Neuronal stem cell (in vitro differentiated cells): ENCODE measurements at regions not wholly inside any gene's neighbourhood (a gene's known extent, or its start where the extent isn't known, plus 50 kb on each side); places are given as distances from the start of the nearest gene placed in this dataset.
"Not testable (repeated sequence)": the region's sequence is repeated elsewhere in the genome, so short reads cannot be mapped to it uniquely, and the experiment has no call there.

Experiments
- DNase-seq: peaks from one replicate; pipeline ENCODE4 v3.0.0-alpha.2; 2013; ENCODE audit warnings: low spot score
- H2AFZ ChIP-seq: one replicate; pipeline ENCODE4 v1.6.1; 2013; ENCODE audit warnings: mild to moderate bottlenecking, low read length, inconsistent platforms
- H2AK5ac ChIP-seq: 2 replicates; pipeline ENCODE4 v1.6.1; 2013; ENCODE audit warnings: low read depth, mild to moderate bottlenecking, inconsistent platforms, low read length, moderate library complexity, mixed read lengths
- H2BK120ac ChIP-seq: 2 replicates; pipeline ENCODE4 v1.6.1; 2013; ENCODE audit warnings: low read depth, mild to moderate bottlenecking, inconsistent platforms, low read length, moderate library complexity, mixed read lengths
- H2BK12ac ChIP-seq: one replicate; pipeline ENCODE4 v1.6.1; 2013; ENCODE audit warnings: low read length, inconsistent platforms
- H2BK15ac ChIP-seq: 2 replicates; pipeline ENCODE4 v1.6.1; 2013; ENCODE audit warnings: mild to moderate bottlenecking, low read length, inconsistent platforms, mixed read lengths
- H2BK5ac ChIP-seq: one replicate; pipeline ENCODE4 v1.6.1; 2013; ENCODE audit warnings: inconsistent platforms, mild to moderate bottlenecking, low read length, moderate library complexity
- H3K14ac ChIP-seq: one replicate; pipeline ENCODE4 v1.6.1; 2013; ENCODE audit warnings: low read length, inconsistent platforms
- H3K18ac ChIP-seq: 2 replicates; pipeline ENCODE4 v1.6.1; 2013; ENCODE audit warnings: low read length, inconsistent platforms
- H3K23ac ChIP-seq: 2 replicates; pipeline ENCODE4 v1.6.1; 2013; ENCODE audit warnings: low read depth, mild to moderate bottlenecking, mixed read lengths, low read length, inconsistent platforms; ENCODE audit not compliant: poor library complexity
- H3K27ac ChIP-seq: replicated peaks from 3 replicates; pipeline ENCODE4 v1.5.1; 2013; ENCODE audit warnings: low read length, inconsistent platforms
- H3K27me3 ChIP-seq, 3 experiments: 2 replicates each; pipeline ENCODE4 v1.6.1; 2013; ENCODE audit warnings: low read length in 3 of 3, mild to moderate bottlenecking in 2 of 3, inconsistent platforms in 1 of 3, low read depth in 1 of 3, mixed read lengths in 1 of 3, moderate library complexity in 1 of 3; ENCODE audit not compliant: control insufficient read depth in 3 of 3, insufficient read depth in 3 of 3
- H3K36me3 ChIP-seq, 2 donors: replicated peaks in 1 of 2; 2 replicates each; pipeline ENCODE4 v1.6.1; 2013; ENCODE audit warnings: low read length in 2 of 2; ENCODE audit not compliant: control insufficient read depth in 2 of 2, insufficient read depth in 2 of 2
- H3K4ac ChIP-seq: 2 replicates; pipeline ENCODE4 v1.6.1; 2013; ENCODE audit warnings: inconsistent platforms, mild to moderate bottlenecking, low read length, moderate library complexity
- H3K4me1 ChIP-seq, 2 donors: 1 replicate in 1 of 2; 2 replicates in 1 of 2; pipeline ENCODE4 v1.6.1; 2013; ENCODE audit warnings: low read length in 2 of 2, low read depth in 1 of 2; ENCODE audit not compliant: control insufficient read depth in 2 of 2, insufficient read depth in 1 of 2
- H3K4me2 ChIP-seq: one replicate; pipeline ENCODE4 v1.6.1; 2013; ENCODE audit warnings: mild to moderate bottlenecking, low read length, inconsistent platforms; ENCODE audit not compliant: insufficient read depth, poor library complexity, severe bottlenecking
- H3K4me3 ChIP-seq, 2 donors: 2 replicates each; pipeline ENCODE4 v1.5.1; 2013; ENCODE audit warnings: low read length in 2 of 2, mild to moderate bottlenecking in 2 of 2, inconsistent platforms in 1 of 2, moderate library complexity in 1 of 2
- H3K79me1 ChIP-seq: one replicate; pipeline ENCODE4 v1.6.1; 2013; ENCODE audit warnings: low read depth, mild to moderate bottlenecking, inconsistent platforms, low read length, moderate library complexity
- H3K9ac ChIP-seq: one replicate; pipeline ENCODE4 v1.6.1; 2013; ENCODE audit warnings: mild to moderate bottlenecking, low read depth, low read length, inconsistent platforms; ENCODE audit not compliant: poor library complexity
- H3K9me3 ChIP-seq, 2 donors: replicated peaks in 1 of 2; 2 replicates each; pipeline versions ENCODE3 to v1.6.1; 2013; ENCODE audit warnings: low read length in 2 of 2, mild to moderate bottlenecking in 2 of 2, inconsistent platforms in 1 of 2, low read depth in 1 of 2, mixed read lengths in 1 of 2, moderate library complexity in 1 of 2; ENCODE audit not compliant: control insufficient read depth in 2 of 2, insufficient read depth in 1 of 2
- H4K8ac ChIP-seq: one replicate; pipeline ENCODE4 v1.6.1; 2013; ENCODE audit warnings: low read depth, mild to moderate bottlenecking, inconsistent platforms, low read length, moderate library complexity
- H4K91ac ChIP-seq: one replicate; pipeline ENCODE4 v1.6.1; 2013; ENCODE audit warnings: low read length, low read depth, mild to moderate bottlenecking, inconsistent platforms; ENCODE audit not compliant: poor library complexity
- WGBS, 2 donors: extraction: QIAGEN DNeasy Blood & Tissue Kit; methylation state at CpG; one replicate each; pipeline ENCODE4 v1.1.7; 2013; ENCODE audit warnings: missing lambda C conversion rate in 2 of 2, mixed read lengths in 1 of 2; ENCODE audit not compliant: insufficient read length in 2 of 2, insufficient replicate concordance in 1 of 2; ENCODE audit errors: extremely low coverage in 2 of 2; 5-methylcytosine and 5-hydroxymethylcytosine counted together

- H4K91ac ChIP-seq, result no peak overlapping the region
- no peak for DNase-seq
- H3K18ac ChIP-seq, result no peak overlapping the region
Measured at GRCh38 chr7:37578350-37578749, 105.2 kb upstream of the GPR141 start.

GRCh38 chr7:37580376-37580775 lies 103.2 kb upstream of the GPR141 start:
- Histone ChIP-seq H3K9ac (no peak overlapping the region), H2BK15ac (no peak overlapping the region), H2AK5ac (no peak overlapping the region), H3K23ac (no peak overlapping the region), H4K8ac (no peak overlapping the region), H3K4me2 (no peak overlapping the region), H3K4me3 (no peak overlapping the region), H4K91ac (no peak overlapping the region), H3K27ac (no peak overlapping the region), H3K4me1 (peaks cover 4 to 13% of the 10 kb centered on the region in 2 donors), H3K79me1 (no peaks in the 10 kb centered on the region), H2BK120ac (no peak overlapping the region), H2BK12ac (no peak overlapping the region), H3K18ac (no peak overlapping the region), H3K27me3 (no peaks in the 10 kb centered on the region), H3K14ac (no peak overlapping the region), H3K4ac (no peak overlapping the region), H3K9me3 (no peaks in the 10 kb centered on the region), H2AFZ (no peak overlapping the region), H2BK5ac (no peak overlapping the region), H3K36me3 (no peaks in the 10 kb centered on the region)
- no peak for DNase-seq
- no CpG with 5 or more reads among the region's 3 CpGs for WGBS, 2 donors

More at GRCh38 chr7:37578350-37578749, 105.2 kb upstream of the GPR141 start:
- H3K23ac ChIP-seq, result no peak overlapping the region
- no peaks in the 10 kb centered on the region for H3K27me3 ChIP-seq
- no peak overlapping the region for H2BK5ac ChIP-seq
- no peaks in the 10 kb centered on the region for H3K79me1 ChIP-seq
- WGBS, 2 donors, result no CpG with 5 or more reads among the region's 1 CpG
- no peak overlapping the region for H3K14ac ChIP-seq
- no peak overlapping the region for H3K4me3 ChIP-seq
- peaks cover 2 to 8% of the 10 kb centered on the region in 2 donors for H3K4me1 ChIP-seq
- H4K8ac ChIP-seq, result no peak overlapping the region
- H2AK5ac ChIP-seq, result no peak overlapping the region
- H3K36me3 ChIP-seq, result no peaks in the 10 kb centered on the region
- H2BK120ac ChIP-seq, result no peak overlapping the region
- no peak overlapping the region for H2AFZ ChIP-seq
- H3K9me3 ChIP-seq, result no peaks in the 10 kb centered on the region
- no peak overlapping the region for H3K27ac ChIP-seq
- no peak overlapping the region for H3K4me2 ChIP-seq
- H2BK12ac ChIP-seq, result no peak overlapping the region
- H2BK15ac ChIP-seq, result no peak overlapping the region
- no peak overlapping the region for H3K4ac ChIP-seq
- H3K9ac ChIP-seq, result no peak overlapping the region

GRCh38 chr7:37584651-37585463 lies 98.7 kb upstream of the GPR141 start:
- H3K27ac ChIP-seq, H3K23ac ChIP-seq, H3K14ac ChIP-seq, H2BK15ac ChIP-seq, H2BK120ac ChIP-seq, H3K4ac ChIP-seq, H4K91ac ChIP-seq, H3K79me1 ChIP-seq, H2AFZ ChIP-seq, H2AK5ac ChIP-seq, H3K4me3 ChIP-seq, H3K36me3 ChIP-seq, H3K9ac ChIP-seq, H3K9me3 ChIP-seq, DNase-seq, H2BK5ac ChIP-seq, H2BK12ac ChIP-seq, H3K4me1 ChIP-seq, H4K8ac ChIP-seq, H3K18ac ChIP-seq, H3K27me3 ChIP-seq, H3K4me2 ChIP-seq: not testable (repeated sequence)
- WGBS, 2 donors, result no CpG with 5 or more reads among the region's 4 CpGs

GRCh38 chr7:37590824-37591223 lies 92.7 kb upstream of the GPR141 start:
- no peaks in the 10 kb centered on the region for H3K79me1 ChIP-seq
- no CpG with 5 or more reads among the region's 4 CpGs for WGBS, 2 donors
- no peak overlapping the region for H3K4ac ChIP-seq
- no peaks in the 10 kb centered on the region for H3K27me3 ChIP-seq
- peaks cover 2 to 9% of the 10 kb centered on the region in 2 donors for H3K9me3 ChIP-seq
- no peak overlapping the region for H2AFZ ChIP-seq
- H3K4me1 ChIP-seq, result no peaks in the 10 kb centered on the region
- no peak overlapping the region for H3K9ac ChIP-seq
- no peak overlapping the region for H3K4me2 ChIP-seq
- H3K18ac ChIP-seq, result no peak overlapping the region
- H4K91ac ChIP-seq, result no peak overlapping the region
- H2BK5ac ChIP-seq, result no peak overlapping the region
- no peak overlapping the region for H3K27ac ChIP-seq
- no peak for DNase-seq
- no peak overlapping the region for H3K23ac ChIP-seq
- no peak overlapping the region for H3K14ac ChIP-seq
- H3K36me3 ChIP-seq, result no peaks in the 10 kb centered on the region
- no peak overlapping the region for H2AK5ac ChIP-seq
- H2BK12ac ChIP-seq, result no peak overlapping the region
- H2BK120ac ChIP-seq, result no peak overlapping the region
- no peak overlapping the region for H4K8ac ChIP-seq
- no peak overlapping the region for H2BK15ac ChIP-seq
- H3K4me3 ChIP-seq, result no peak overlapping the region
